ENCODE measurements at regions not wholly inside any gene's neighbourhood (a gene's known extent, or its start where the extent isn't known, plus 50 kb on each side); places are given as distances from the start of the nearest gene placed in this dataset.

- Histone ChIP-seq H3K4ac (ENCODE audit: low read depth, low read length) (no peak overlapping the region), H3K79me2 (ENCODE audit: insufficient read depth, low read length) (no peaks in the 10 kb centered on the region), H2BK20ac (ENCODE audit: low read depth, low read length, poor library complexity, severe bottlenecking) (no peak overlapping the region), H3K18ac (ENCODE audit: insufficient read length, low read depth, low read length) (no peak overlapping the region), H4K5ac (ENCODE audit: insufficient read length, low read depth, low read length) (no peak overlapping the region), H3K9ac (ENCODE audit: extremely low read depth, insufficient read length, low read length) (no peak overlapping the region), H3K4me1 (ENCODE audit: insufficient read depth, low read length) (peaks cover 3% of the 10 kb centered on the region; the same call in 1 of the 2 replicates), H3K27me3 (ENCODE audit: insufficient read depth, low read length) (no peaks in the 10 kb centered on the region), H3K9me3 (ENCODE audit: control insufficient read depth, low read depth, low read length) (no peaks in the 10 kb centered on the region), H2AFZ (ENCODE audit: low read length) (no peak overlapping the region), H4K91ac (ENCODE audit: insufficient read length, low read depth, low read length) (no peak overlapping the region), H2BK15ac (ENCODE audit: low read depth, low read length) (no peak overlapping the region), H2AK5ac (ENCODE audit: insufficient read length, low read length) (no peak overlapping the region), H2BK5ac (ENCODE audit: insufficient read length, low read length) (no peak overlapping the region), H3K14ac (ENCODE audit: insufficient read depth, low read length) (no peak overlapping the region), H2BK120ac (ENCODE audit: low read depth, low read length, poor library complexity, severe bottlenecking) (no peak overlapping the region), H4K8ac (replicated peaks; ENCODE audit: insufficient read length, low read depth, low read length) (no peak overlapping the region), H3K23me2 (ENCODE audit: insufficient read length, low read depth, low read length, poor library complexity, severe bottlenecking) (no peaks in the 10 kb centered on the region), H4K20me1 (ENCODE audit: control insufficient read depth, insufficient read depth, insufficient read length) (no peaks in the 10 kb centered on the region), H3T11ph (ENCODE audit: low read length) (no peak overlapping the region), H3K4me2 (ENCODE audit: insufficient read depth, insufficient read length, low read length) (no peak overlapping the region), H3K23ac (ENCODE audit: insufficient read length, low read depth, low read length) (no peak overlapping the region), H3K56ac (ENCODE audit: insufficient read length, low read depth, low read length) (no peak overlapping the region), H3K79me1 (ENCODE audit: insufficient read depth, low read depth, low read length, poor library complexity, severe bottlenecking) (no peaks in the 10 kb centered on the region), H3K27ac (ENCODE audit: insufficient read length, low read depth, low read length) (no peak overlapping the region), H2BK12ac (ENCODE audit: insufficient read length, low read depth, low read length) (no peak overlapping the region)
- no CpG with 5 or more reads among the region's 21 CpGs for WGBS (ENCODE audit: extremely low coverage, insufficient read length, low lambda C conversion rate)
- H3K27me3 Mint-ChIP-seq (ENCODE audit: low read depth) = no peaks in the 10 kb centered on the region
- no peak overlapping the region for H3K27ac Mint-ChIP-seq
- peaks cover 0 to 4% of the 10 kb centered on the region in 2 experiments; a peak in 3 of 5 replicates for H3K9me3 Mint-ChIP-seq
- peaks cover 0 to 6% (median 2%) of the 10 kb centered on the region in 3 experiments; a peak in 4 of 7 replicates for H3K36me3 Mint-ChIP-seq (ENCODE audit: insufficient read depth in 1 of 3, low read depth in 3 of 3)
- TF ChIP-seq CTCF (conservative IDR thresholded peaks at IDR 0.05) = no peak
- H3K4me3 Mint-ChIP-seq = no peak overlapping the region
- DNase-seq = no peak
- peaks cover 8 to 18% of the 10 kb centered on the region in 2 experiments for H3K4me1 Mint-ChIP-seq
These were observed 1584.8 kb upstream of the ACO1 start for GRCh38 chr9:30799527-30800101.

Measured in H9 (cell line).